ENCODE measurements at regions not wholly inside any gene's neighbourhood (a gene's known extent, or its start where the extent isn't known, plus 50 kb on each side); places are given as distances from the start of the nearest gene placed in this dataset.

DNA sequence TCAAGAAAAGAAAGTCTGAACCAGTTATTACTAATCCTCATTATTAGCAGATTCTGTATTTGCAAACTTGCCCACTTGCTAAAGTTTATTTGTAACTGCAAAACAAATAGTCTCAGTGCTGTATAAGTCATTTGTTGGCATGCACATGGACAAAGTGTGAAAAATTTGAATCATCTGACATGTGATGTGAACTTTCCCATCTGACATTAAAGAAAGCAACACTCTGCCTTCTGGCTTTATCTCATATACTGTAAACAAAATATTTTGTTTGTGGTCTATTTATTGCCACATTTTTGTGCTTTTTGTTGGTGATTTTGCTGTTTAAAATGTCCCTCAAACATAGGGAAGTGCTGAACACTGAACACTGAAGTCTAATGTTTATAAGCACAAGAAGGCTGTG lies 513.8 kb downstream of the RPL10L start (continued):
- TF ChIP-seq BACH1 (IDR thresholded peaks at IDR 0.05; ENCODE audit: low read length), result no peak
- no peak for TF ChIP-seq CBX8 (IDR thresholded peaks at IDR 0.05; ENCODE audit: borderline replicate concordance, low read depth, low read length)
- TF ChIP-seq SP4 (IDR thresholded peaks at IDR 0.05; ENCODE audit: low read length), result no peak

Data from H1 (cell line).